HepG2 (cell line): ENCODE measurements at regions not wholly inside any gene's neighbourhood (a gene's known extent, or its start where the extent isn't known, plus 50 kb on each side); places are given as distances from the start of the nearest gene placed in this dataset.
A peak's percentile ranks its signal among the peaks of the same experiment; 100 is the strongest.

ENCODE experiments used
- CCAR2 ChIP-seq: fragments of 200-400 bp; formaldehyde crosslinking; optimal IDR thresholded peaks from 2 replicates; pipeline ENCODE3; 2018; ENCODE audit warnings: low read depth, mild to moderate bottlenecking, low read length, moderate library complexity
- CREM ChIP-seq, 2 experiments: sonication (generic) in 1 of 2; formaldehyde crosslinking in 1 of 2; IDR thresholded peaks; 2 replicates each; pipeline versions ENCODE4 v1.4.0 to v1.6.1; 2016 to 2020; ENCODE audit warnings: antibody characterized with exemption in 1 of 2, mild to moderate bottlenecking in 1 of 2, missing genetic modification reagents in 1 of 2
- HNF1A ChIP-seq, 2 experiments: sonication (generic) in 1 of 2; formaldehyde crosslinking in 1 of 2; IDR thresholded peaks; 2 replicates each; pipeline versions ENCODE4 v1.4.0 to v1.6.1; 2016 to 2020; ENCODE audit warnings: borderline replicate concordance in 1 of 2, low read depth in 1 of 2, mild to moderate bottlenecking in 1 of 2, missing genetic modification reagents in 1 of 2
- NPAS2 ChIP-seq: sonication (generic); formaldehyde crosslinking; IDR thresholded peaks from 2 replicates; pipeline ENCODE4 v1.8.0; 2022; ENCODE audit warnings: mild to moderate bottlenecking, missing genetic modification reagents, borderline replicate concordance
- NR2F2 ChIP-seq: IDR thresholded peaks from 2 replicates; pipeline ENCODE4 v1.6.1; 2012; ENCODE audit warnings: low read depth, inconsistent platforms, borderline replicate concordance
- NR2F6 ChIP-seq, 2 experiments: IDR thresholded peaks; 2 replicates each; pipeline ENCODE4 v1.6.1; 2016; ENCODE audit warnings: antibody characterized with exemption in 1 of 2, mild to moderate bottlenecking in 1 of 2
- SKIL ChIP-seq: sonication (generic); formaldehyde crosslinking; IDR thresholded peaks from 2 replicates; pipeline ENCODE4 v1.8.0; 2022; ENCODE audit warnings: missing genetic modification reagents, mild to moderate bottlenecking, moderate library complexity, borderline replicate concordance
- SOX13 ChIP-seq, 3 experiments: fragments of 450-650 bp in 1 of 3; sonication (generic) in 1 of 3; formaldehyde crosslinking in 1 of 3; IDR thresholded peaks in 2 of 3; conservative IDR thresholded peaks in 1 of 3; 2 replicates each; pipeline versions ENCODE4 v1.5.0 to v1.6.1; 2016 to 2020; ENCODE audit warnings: antibody characterized with exemption in 1 of 3, mild to moderate bottlenecking in 1 of 3, missing compliant biosample characterization in 1 of 3, missing genetic modification reagents in 1 of 3, moderate library complexity in 1 of 3
- SOX6 ChIP-seq, 2 experiments: fragments of 450-650 bp in 1 of 2; sonication (generic) in 1 of 2; formaldehyde crosslinking in 1 of 2; IDR thresholded peaks; 2 replicates each; pipeline versions ENCODE4 v1.4.0 to v1.6.1; 2017 to 2020; ENCODE audit warnings: antibody characterized with exemption in 1 of 2, mild to moderate bottlenecking in 1 of 2, missing genetic modification reagents in 1 of 2
- TEF ChIP-seq: sonication (generic); formaldehyde crosslinking; IDR thresholded peaks from 2 replicates; pipeline ENCODE4 v1.5.0; 2020; ENCODE audit warnings: missing genetic modification reagents
- ZBTB49 ChIP-seq: sonication (generic); formaldehyde crosslinking; IDR thresholded peaks from 2 replicates; pipeline ENCODE4 v1.4.0; 2020; ENCODE audit warnings: missing genetic modification reagents, borderline replicate concordance
- ZNF281 ChIP-seq: sonication (generic); formaldehyde crosslinking; IDR thresholded peaks from 2 replicates; pipeline ENCODE4 v1.4.0; 2020; ENCODE audit warnings: missing genetic modification reagents, borderline replicate concordance
- ZNF33A ChIP-seq: sonication (generic); formaldehyde crosslinking; IDR thresholded peaks from 2 replicates; pipeline ENCODE4 v1.5.1; 2020; ENCODE audit warnings: missing genetic modification reagents, mild to moderate bottlenecking, moderate library complexity, borderline replicate concordance
- ZNF878 ChIP-seq: sonication (generic); formaldehyde crosslinking; IDR thresholded peaks from 2 replicates; pipeline ENCODE4 v1.8.1; 2023; ENCODE audit warnings: mild to moderate bottlenecking, missing genetic modification reagents, moderate library complexity

GRCh38 chr10:112896273-112896672 is 53.8 kb upstream of the TCF7L2 start (continued):
- TF ChIP-seq ZBTB49 (CRISPR knock-in tag) = no peak
- no peak for TF ChIP-seq NPAS2 (CRISPR knock-in tag)
- no peak for TF ChIP-seq SKIL
- no peak for TF ChIP-seq ZNF878 (CRISPR knock-in tag)
- TF ChIP-seq HNF1A (IDR thresholded peaks at IDR 0.05; ENCODE audit: low read depth) = 0 out of 2 replicates have a peak, but pooled peaks have one; percentile 12
- no peak for TF ChIP-seq HNF1A (CRISPR knock-in tag; IDR thresholded peaks at IDR 0.05; ENCODE audit: borderline replicate concordance)
- no peak for TF ChIP-seq TEF (CRISPR knock-in tag)
- TF ChIP-seq CREM (IDR thresholded peaks at IDR 0.05) = peak; percentile 52
- no peak for TF ChIP-seq CREM (CRISPR knock-in tag; IDR thresholded peaks at IDR 0.05)
- no peak for TF ChIP-seq SOX13 (IDR thresholded peaks at IDR 0.05)
- peak in 1 of 2 experiments; percentile 78; a peak in 2 of 4 replicates for TF ChIP-seq SOX13 (CRISPR knock-in tag; conservative IDR thresholded peaks at IDR 0.05 in 1 of 2, IDR thresholded peaks at IDR 0.05 in 1 of 2)
- no peak for TF ChIP-seq ZNF33A (CRISPR knock-in tag)
- no peak for TF ChIP-seq SOX6 (IDR thresholded peaks at IDR 0.05)
- peak; percentile 58 for TF ChIP-seq SOX6 (CRISPR knock-in tag; IDR thresholded peaks at IDR 0.05)
- no peak for TF ChIP-seq ZNF281 (CRISPR knock-in tag)
- TF ChIP-seq NR2F2 = no peak
- TF ChIP-seq CCAR2 = no peak
- no peak for TF ChIP-seq NR2F6 (IDR thresholded peaks at IDR 0.05)
- peak; percentile 40; the same call in 1 of the 2 replicates for TF ChIP-seq NR2F6 (CRISPR knock-in tag; IDR thresholded peaks at IDR 0.05)
